PC-3 (cell line): ENCODE measurements at regions not wholly inside any gene's neighbourhood (a gene's known extent, or its start where the extent isn't known, plus 50 kb on each side); places are given as distances from the start of the nearest gene placed in this dataset.

Source experiments
- ATAC-seq: fragments of 200-7000 bp; cut with Tn5 transposase; 2 replicates; pipeline ENCODE4 v1.9.1; 2020; ENCODE audit warnings: mild to moderate bottlenecking, moderate library complexity
- BruUV-seq: library from RNA; stranded (reverse); fragments of 400-500 nt; replicated peaks from 2 replicates; lab custom pipeline; 2021; lab: Mats Ljungman, UMichigan
- CTCF ChIA-PET: fragments of 300-600 bp; sonication (Branson Sonifier 250); formaldehyde crosslinking; loops from one replicate; lab custom pipeline; 2022; ENCODE audit warnings: antibody characterized with exemption; lab: Charles Lee
- POLR2A ChIA-PET: fragments of 300-600 bp; sonication (Branson Sonifier 250); formaldehyde crosslinking; loops from one replicate; lab custom pipeline; 2022; ENCODE audit warnings: antibody characterized with exemption; ENCODE audit not compliant: unreplicated experiment; lab: Charles Lee
- DNase-seq: peaks from one replicate; pipeline ENCODE4 v3.0.0-alpha.2; 2015
- H2AFZ ChIP-seq: fragments of 300-600 bp; sonication (generic); 2 replicates; pipeline ENCODE4 v1.6.0; 2016; ENCODE audit warnings: antibody characterized with exemption, low read length
- H3F3A ChIP-seq: fragments of 300-600 bp; sonication (generic); one replicate; pipeline ENCODE4 v1.6.0; 2017; ENCODE audit warnings: antibody characterized with exemption, low read length, control low read depth, mild to moderate bottlenecking; ENCODE audit not compliant: unreplicated experiment
- H3K27ac ChIP-seq: fragments of 300-600 bp; sonication (generic); 2 replicates; pipeline ENCODE4 v1.5.1; 2016; ENCODE audit warnings: mild to moderate bottlenecking, low read length
- H3K27me3 ChIP-seq: fragments of 300-600 bp; sonication (generic); 2 replicates; pipeline ENCODE4 v1.6.1; 2016; ENCODE audit warnings: low read length, mixed read lengths
- H3K36me3 ChIP-seq: fragments of 300-600 bp; sonication (generic); 2 replicates; pipeline ENCODE4 v1.6.1; 2016; ENCODE audit warnings: low read depth, mixed run types, low read length, mixed read lengths
- H3K4me1 ChIP-seq: fragments of 300-600 bp; sonication (generic); 2 replicates; pipeline ENCODE4 v1.5.1; 2016; ENCODE audit warnings: low read length; ENCODE audit not compliant: insufficient read depth
- H3K4me2 ChIP-seq: fragments of 300-600 bp; sonication (generic); 2 replicates; pipeline ENCODE4 v1.6.0; 2016; ENCODE audit warnings: low read length
- H3K4me3 ChIP-seq: fragments of 300-600 bp; sonication (generic); 2 replicates; pipeline ENCODE4 v1.5.1; 2016; ENCODE audit warnings: mild to moderate bottlenecking, low read length, mixed read lengths
- H3K79me2 ChIP-seq: fragments of 300-600 bp; sonication (generic); 2 replicates; pipeline ENCODE4 v1.6.1; 2017; ENCODE audit warnings: low read length, mixed read lengths
- H3K9ac ChIP-seq: fragments of 300-600 bp; sonication (generic); 2 replicates; pipeline ENCODE4 v1.6.0; 2016; ENCODE audit warnings: mild to moderate bottlenecking, low read length
- H3K9me2 ChIP-seq: fragments of 300-600 bp; sonication (generic); replicated peaks from 2 replicates; pipeline ENCODE4 v1.6.1; 2016; ENCODE audit warnings: mixed run types, low read length, mixed read lengths
- H3K9me3 ChIP-seq: fragments of 300-600 bp; sonication (generic); 2 replicates; pipeline ENCODE4 v1.6.1; 2016; ENCODE audit warnings: low read length, mixed read lengths
- H4K20me1 ChIP-seq: fragments of 300-600 bp; sonication (generic); 2 replicates; pipeline ENCODE4 v1.6.1; 2016; ENCODE audit warnings: low read length, mixed read lengths
- CTCF ChIP-seq: fragments of 300-600 bp; sonication (generic); conservative IDR thresholded peaks from 2 replicates; pipeline ENCODE4 v1.5.1; 2017; ENCODE audit warnings: antibody characterized with exemption, low read depth, mild to moderate bottlenecking, low read length
- EZH2 ChIP-seq: fragments of 300-600 bp; sonication (generic); IDR thresholded peaks from one replicate; pipeline ENCODE4 v1.6.1; 2017; ENCODE audit warnings: antibody characterized with exemption, mild to moderate bottlenecking, low read length; ENCODE audit not compliant: unreplicated experiment
- EZH2phosphoT487 ChIP-seq: fragments of 300-600 bp; sonication (generic); IDR thresholded peaks from 2 replicates; pipeline ENCODE4 v1.6.1; 2018; ENCODE audit warnings: mild to moderate bottlenecking, antibody characterized with exemption, low read length, borderline replicate concordance
- intact Hi-C: fragments of 100-400 bp; cut with micrococcal nuclease; formaldehyde crosslinking; loops from 2 replicates; pipeline ENCODE4 v1.9.0; 2023

DNA sequence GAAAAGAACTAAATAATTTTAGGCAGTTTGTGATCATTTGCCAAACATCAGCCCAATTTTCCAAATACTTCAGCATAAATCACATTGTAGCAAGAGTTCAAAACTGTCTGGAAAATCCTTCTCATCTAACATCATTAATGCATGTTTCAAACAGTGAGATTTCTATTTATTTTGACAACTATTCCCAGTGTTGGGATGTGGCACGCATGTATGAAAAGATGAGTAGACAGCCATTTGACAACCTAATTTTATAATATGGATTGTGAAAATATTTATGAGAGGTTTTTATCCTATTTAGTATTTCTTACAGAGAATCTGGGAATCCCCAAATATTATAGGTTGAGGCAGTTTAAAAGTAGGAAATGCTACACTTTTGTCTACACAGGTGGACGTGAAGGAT is 357.6 kb upstream of the ARID1B start:
- H3K4me3 ChIP-seq: no peak overlapping the region
- H3K27me3 ChIP-seq: no peaks in the 10 kb centered on the region
- H3K4me2 ChIP-seq: no peak overlapping the region
- H3K27ac ChIP-seq: no peak overlapping the region
- no peaks in the 10 kb centered on the region for H3K9me3 ChIP-seq
- H2AFZ ChIP-seq: no peak overlapping the region
- no peak for TF ChIP-seq CTCF
- no peaks in the 10 kb centered on the region for H4K20me1 ChIP-seq
- intact Hi-C loops: no loop called here
- ChIA-PET CTCF (no interaction called here), POLR2A (no interaction called here)
- no peak overlapping the region for H3K9ac ChIP-seq
- H3K9me2 ChIP-seq: no peaks in the 10 kb centered on the region; the same call in 1 of the 2 replicates
- no peaks in the 10 kb centered on the region for H3K36me3 ChIP-seq
- no peaks in the 10 kb centered on the region for H3F3A ChIP-seq
- peaks cover 17% of the 10 kb centered on the region; the same call in 1 of the 2 replicates for H3K4me1 ChIP-seq
- no peaks in the 10 kb centered on the region for H3K79me2 ChIP-seq
- no peak for DNase-seq
- ATAC-seq: no peak
- no TSS peak for BruUV-seq

DNA sequence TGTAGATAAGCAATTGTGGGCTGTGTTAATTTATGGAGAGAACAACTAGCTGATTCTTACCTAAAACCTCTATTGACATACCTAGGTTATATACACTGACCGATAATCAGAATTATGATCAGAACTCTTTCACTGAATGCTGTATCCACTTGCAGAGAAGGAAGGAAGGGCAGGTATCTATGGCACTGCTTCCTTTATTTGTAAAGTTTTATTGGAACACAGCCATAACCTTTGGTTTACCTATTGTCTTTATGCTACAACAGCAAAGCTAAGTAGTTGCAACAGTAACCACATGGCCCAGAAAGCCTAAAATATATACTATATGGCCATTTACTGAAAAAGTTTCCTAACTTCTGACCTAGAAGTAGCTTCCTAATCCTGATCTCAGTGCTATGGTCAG is 358.9 kb upstream of the ARID1B start:
- peak; percentile 20 for DNase-seq
- CTCF ChIA-PET: no interaction called here
- POLR2A ChIA-PET: no interaction called here

GRCh38 chr6:156416391-156416790 is 360.8 kb upstream of the ARID1B start:
- no peaks in the 10 kb centered on the region for H3K36me3 ChIP-seq
- DNase-seq (no peak), ATAC-seq (no peak)
- no peaks in the 10 kb centered on the region for H3F3A ChIP-seq
- BruUV-seq: no TSS peak
- H2AFZ ChIP-seq: no peak overlapping the region
- no peaks in the 10 kb centered on the region; the same call in 1 of the 2 replicates for H3K9me2 ChIP-seq
- no peaks in the 10 kb centered on the region for H3K79me2 ChIP-seq
- no peaks in the 10 kb centered on the region for H3K9me3 ChIP-seq
- H4K20me1 ChIP-seq: no peaks in the 10 kb centered on the region
- no peak overlapping the region for H3K4me2 ChIP-seq
- POLR2A ChIA-PET: no interaction called here
- no peak overlapping the region for H3K27ac ChIP-seq
- H3K27me3 ChIP-seq: no peaks in the 10 kb centered on the region
- no peak overlapping the region for H3K4me3 ChIP-seq
- CTCF ChIA-PET: no interaction called here
- intact Hi-C loops: no loop called here
- no peak overlapping the region for H3K9ac ChIP-seq
- no peak for TF ChIP-seq EZH2phosphoT487
- TF ChIP-seq EZH2: no peak
- TF ChIP-seq CTCF: no peak
- peaks cover 14% of the 10 kb centered on the region; the same call in 1 of the 2 replicates for H3K4me1 ChIP-seq

More for the DNA sequence above, 358.9 kb upstream of the ARID1B start:
- Histone ChIP-seq H3K4me1 (peaks cover 18% of the 10 kb centered on the region; the same call in 1 of the 2 replicates), H3K4me2 (no peak overlapping the region), H3K4me3 (no peak overlapping the region), H3K9ac (no peak overlapping the region), H3K27me3 (no peaks in the 10 kb centered on the region), H3K79me2 (no peaks in the 10 kb centered on the region), H3K9me2 (no peaks in the 10 kb centered on the region; the same call in 1 of the 2 replicates), H2AFZ (no peak overlapping the region), H3F3A (no peaks in the 10 kb centered on the region), H3K9me3 (no peaks in the 10 kb centered on the region), H4K20me1 (no peaks in the 10 kb centered on the region), H3K36me3 (no peaks in the 10 kb centered on the region), H3K27ac (no peak overlapping the region)
- no TSS peak for BruUV-seq
- ATAC-seq: no peak
- intact Hi-C loops: no loop called here
- TF ChIP-seq EZH2phosphoT487 (no peak), CTCF (no peak), EZH2 (no peak)
